ENCODE measurements at regions not wholly inside any gene's neighbourhood (a gene's known extent, or its start where the extent isn't known, plus 50 kb on each side); places are given as distances from the start of the nearest gene placed in this dataset.

DNA sequence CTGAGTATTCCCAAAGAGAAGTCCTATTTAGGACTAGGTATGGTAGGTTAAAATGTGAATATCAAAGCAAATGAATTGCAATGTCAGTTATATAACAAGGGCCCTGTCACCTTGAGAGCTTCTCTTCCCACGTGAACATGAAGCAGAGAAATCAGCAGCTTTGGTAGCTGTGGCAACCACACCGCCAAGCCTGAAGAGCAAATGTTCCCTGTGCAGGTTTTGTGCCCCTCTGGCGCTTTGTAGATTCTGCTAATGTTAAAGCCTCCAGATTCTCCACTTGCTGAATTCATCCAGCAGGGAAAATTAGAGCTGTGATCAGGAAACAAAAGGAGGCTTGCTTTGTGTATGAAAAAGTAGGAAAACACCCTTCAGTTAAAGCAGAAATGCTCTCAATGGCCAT, 322.6 kb downstream of the RBM43 start:
- TF ChIP-seq, protein P1, sequence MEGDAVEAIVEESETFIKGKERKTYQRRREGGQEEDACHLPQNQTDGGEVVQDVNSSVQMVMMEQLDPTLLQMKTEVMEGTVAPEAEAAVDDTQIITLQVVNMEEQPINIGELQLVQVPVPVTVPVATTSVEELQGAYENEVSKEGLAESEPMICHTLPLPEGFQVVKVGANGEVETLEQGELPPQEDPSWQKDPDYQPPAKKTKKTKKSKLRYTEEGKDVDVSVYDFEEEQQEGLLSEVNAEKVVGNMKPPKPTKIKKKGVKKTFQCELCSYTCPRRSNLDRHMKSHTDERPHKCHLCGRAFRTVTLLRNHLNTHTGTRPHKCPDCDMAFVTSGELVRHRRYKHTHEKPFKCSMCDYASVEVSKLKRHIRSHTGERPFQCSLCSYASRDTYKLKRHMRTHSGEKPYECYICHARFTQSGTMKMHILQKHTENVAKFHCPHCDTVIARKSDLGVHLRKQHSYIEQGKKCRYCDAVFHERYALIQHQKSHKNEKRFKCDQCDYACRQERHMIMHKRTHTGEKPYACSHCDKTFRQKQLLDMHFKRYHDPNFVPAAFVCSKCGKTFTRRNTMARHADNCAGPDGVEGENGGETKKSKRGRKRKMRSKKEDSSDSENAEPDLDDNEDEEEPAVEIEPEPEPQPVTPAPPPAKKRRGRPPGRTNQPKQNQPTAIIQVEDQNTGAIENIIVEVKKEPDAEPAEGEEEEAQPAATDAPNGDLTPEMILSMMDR (IDR thresholded peaks at IDR 0.05; ENCODE audit: insufficient read depth, low read depth, low read length): no peak
- TF ChIP-seq EZH2 (IDR thresholded peaks at IDR 0.05; ENCODE audit: insufficient read depth, low read length): no peak

Data from astrocyte (in vitro differentiated cells and primary cell).